HL-60 (cell line): ENCODE measurements at regions not wholly inside any gene's neighbourhood (a gene's known extent, or its start where the extent isn't known, plus 50 kb on each side); places are given as distances from the start of the nearest gene placed in this dataset.

Source experiments
- DNase-seq, 2 experiments: peaks; one replicate each; pipeline ENCODE4 v3.0.0-alpha.2; 2010 to 2020; ENCODE audit warnings: low read depth in 1 of 2, low spot score in 1 of 2
- H3K27ac ChIP-seq: fragments of 250-450 bp; sonication (Bioruptor Pico); replicated peaks from 2 replicates; pipeline ENCODE4 v1.5.1; 2020; ENCODE audit warnings: mild to moderate bottlenecking, moderate library complexity
- H3K27me3 ChIP-seq: fragments of 250-450 bp; sonication (Bioruptor Pico); 2 replicates; pipeline ENCODE4 v1.5.1; 2021; ENCODE audit warnings: mild to moderate bottlenecking, moderate library complexity; ENCODE audit not compliant: insufficient read depth, poor library complexity, severe bottlenecking
- H3K4me3 ChIP-seq: replicated peaks from 2 replicates; pipeline ENCODE4 v1.5.1; 2011; ENCODE audit warnings: mild to moderate bottlenecking, control low read depth, low read length; ENCODE audit not compliant: insufficient read depth
- GABPA ChIP-seq: IDR thresholded peaks from 2 replicates; pipeline ENCODE4 v1.6.1; 2012; ENCODE audit warnings: low read depth
- POLR2AphosphoS5 ChIP-seq: IDR thresholded peaks from 2 replicates; pipeline ENCODE4 v1.6.1; 2012; ENCODE audit warnings: low read depth
- SPI1 ChIP-seq: IDR thresholded peaks from 2 replicates; pipeline ENCODE4 v1.6.1; 2012; ENCODE audit warnings: low read depth, mild to moderate bottlenecking, borderline replicate concordance
- TF ChIP-seq, protein P1 (sequence below): IDR thresholded peaks from 2 replicates; pipeline ENCODE4 v1.6.1; 2012; ENCODE audit warnings: low read depth; ENCODE audit not compliant: insufficient replicate concordance
- TF ChIP-seq, protein P2 (sequence below): IDR thresholded peaks from one replicate; pipeline ENCODE4 v1.5.1; 2011; ENCODE audit warnings: low read length, control low read depth, inconsistent platforms; ENCODE audit not compliant: insufficient read depth

DNA sequence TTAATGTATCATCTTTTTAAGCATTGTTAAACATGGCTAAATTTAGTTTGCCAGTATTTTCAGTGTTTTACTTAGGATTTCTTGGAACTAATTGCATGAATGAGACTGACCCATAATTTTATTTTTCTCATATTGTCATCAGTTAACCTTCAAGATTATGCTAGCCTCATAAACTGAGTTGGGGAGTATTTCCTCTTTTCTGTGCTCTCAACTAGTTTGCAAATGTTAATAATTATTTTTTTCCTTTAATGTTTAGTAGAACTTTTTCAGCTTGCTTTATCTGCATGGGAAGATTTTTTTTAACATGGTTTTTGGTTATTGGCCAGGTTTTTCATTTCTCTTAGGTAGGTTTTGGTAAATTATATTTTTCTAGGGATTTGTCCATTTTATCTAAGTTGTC is 235.4 kb upstream of the SESN3 start:
- Histone ChIP-seq H3K4me3 (no peak overlapping the region), H3K27me3 (no peaks in the 10 kb centered on the region), H3K27ac (no peak overlapping the region)
- TF ChIP-seq SPI1 = no peak
- TF ChIP-seq, protein P1, sequence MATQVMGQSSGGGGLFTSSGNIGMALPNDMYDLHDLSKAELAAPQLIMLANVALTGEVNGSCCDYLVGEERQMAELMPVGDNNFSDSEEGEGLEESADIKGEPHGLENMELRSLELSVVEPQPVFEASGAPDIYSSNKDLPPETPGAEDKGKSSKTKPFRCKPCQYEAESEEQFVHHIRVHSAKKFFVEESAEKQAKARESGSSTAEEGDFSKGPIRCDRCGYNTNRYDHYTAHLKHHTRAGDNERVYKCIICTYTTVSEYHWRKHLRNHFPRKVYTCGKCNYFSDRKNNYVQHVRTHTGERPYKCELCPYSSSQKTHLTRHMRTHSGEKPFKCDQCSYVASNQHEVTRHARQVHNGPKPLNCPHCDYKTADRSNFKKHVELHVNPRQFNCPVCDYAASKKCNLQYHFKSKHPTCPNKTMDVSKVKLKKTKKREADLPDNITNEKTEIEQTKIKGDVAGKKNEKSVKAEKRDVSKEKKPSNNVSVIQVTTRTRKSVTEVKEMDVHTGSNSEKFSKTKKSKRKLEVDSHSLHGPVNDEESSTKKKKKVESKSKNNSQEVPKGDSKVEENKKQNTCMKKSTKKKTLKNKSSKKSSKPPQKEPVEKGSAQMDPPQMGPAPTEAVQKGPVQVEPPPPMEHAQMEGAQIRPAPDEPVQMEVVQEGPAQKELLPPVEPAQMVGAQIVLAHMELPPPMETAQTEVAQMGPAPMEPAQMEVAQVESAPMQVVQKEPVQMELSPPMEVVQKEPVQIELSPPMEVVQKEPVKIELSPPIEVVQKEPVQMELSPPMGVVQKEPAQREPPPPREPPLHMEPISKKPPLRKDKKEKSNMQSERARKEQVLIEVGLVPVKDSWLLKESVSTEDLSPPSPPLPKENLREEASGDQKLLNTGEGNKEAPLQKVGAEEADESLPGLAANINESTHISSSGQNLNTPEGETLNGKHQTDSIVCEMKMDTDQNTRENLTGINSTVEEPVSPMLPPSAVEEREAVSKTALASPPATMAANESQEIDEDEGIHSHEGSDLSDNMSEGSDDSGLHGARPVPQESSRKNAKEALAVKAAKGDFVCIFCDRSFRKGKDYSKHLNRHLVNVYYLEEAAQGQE = no peak
- TF ChIP-seq, protein P2, sequence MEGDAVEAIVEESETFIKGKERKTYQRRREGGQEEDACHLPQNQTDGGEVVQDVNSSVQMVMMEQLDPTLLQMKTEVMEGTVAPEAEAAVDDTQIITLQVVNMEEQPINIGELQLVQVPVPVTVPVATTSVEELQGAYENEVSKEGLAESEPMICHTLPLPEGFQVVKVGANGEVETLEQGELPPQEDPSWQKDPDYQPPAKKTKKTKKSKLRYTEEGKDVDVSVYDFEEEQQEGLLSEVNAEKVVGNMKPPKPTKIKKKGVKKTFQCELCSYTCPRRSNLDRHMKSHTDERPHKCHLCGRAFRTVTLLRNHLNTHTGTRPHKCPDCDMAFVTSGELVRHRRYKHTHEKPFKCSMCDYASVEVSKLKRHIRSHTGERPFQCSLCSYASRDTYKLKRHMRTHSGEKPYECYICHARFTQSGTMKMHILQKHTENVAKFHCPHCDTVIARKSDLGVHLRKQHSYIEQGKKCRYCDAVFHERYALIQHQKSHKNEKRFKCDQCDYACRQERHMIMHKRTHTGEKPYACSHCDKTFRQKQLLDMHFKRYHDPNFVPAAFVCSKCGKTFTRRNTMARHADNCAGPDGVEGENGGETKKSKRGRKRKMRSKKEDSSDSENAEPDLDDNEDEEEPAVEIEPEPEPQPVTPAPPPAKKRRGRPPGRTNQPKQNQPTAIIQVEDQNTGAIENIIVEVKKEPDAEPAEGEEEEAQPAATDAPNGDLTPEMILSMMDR = no peak
- TF ChIP-seq GABPA = no peak
- no peak for TF ChIP-seq POLR2AphosphoS5
- no peak for DNase-seq

DNA sequence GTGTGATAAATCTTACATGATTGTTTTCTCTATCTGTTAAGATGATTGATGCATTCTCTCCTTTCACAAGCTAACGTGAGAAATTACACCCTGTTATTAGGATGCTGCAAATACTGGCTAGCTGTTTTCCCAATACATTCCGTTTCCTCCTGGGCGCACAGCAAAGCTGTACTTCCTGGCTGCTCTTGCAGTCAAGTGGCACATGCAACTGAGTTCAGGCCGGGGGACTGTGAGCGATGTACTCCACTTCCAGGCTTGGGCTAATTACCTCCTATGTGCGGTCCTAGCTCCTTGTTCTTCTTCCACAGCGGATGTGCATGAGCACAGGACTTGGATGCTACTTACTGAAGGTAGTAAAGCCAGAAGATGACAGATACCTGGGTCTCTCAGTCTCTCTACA is 234.9 kb upstream of the SESN3 start:
- TF ChIP-seq, protein P1 = no peak
- H3K27ac ChIP-seq = no peak overlapping the region
- H3K4me3 ChIP-seq = no peak overlapping the region
- no peaks in the 10 kb centered on the region for H3K27me3 ChIP-seq
- DNase-seq = no peak

DNA sequence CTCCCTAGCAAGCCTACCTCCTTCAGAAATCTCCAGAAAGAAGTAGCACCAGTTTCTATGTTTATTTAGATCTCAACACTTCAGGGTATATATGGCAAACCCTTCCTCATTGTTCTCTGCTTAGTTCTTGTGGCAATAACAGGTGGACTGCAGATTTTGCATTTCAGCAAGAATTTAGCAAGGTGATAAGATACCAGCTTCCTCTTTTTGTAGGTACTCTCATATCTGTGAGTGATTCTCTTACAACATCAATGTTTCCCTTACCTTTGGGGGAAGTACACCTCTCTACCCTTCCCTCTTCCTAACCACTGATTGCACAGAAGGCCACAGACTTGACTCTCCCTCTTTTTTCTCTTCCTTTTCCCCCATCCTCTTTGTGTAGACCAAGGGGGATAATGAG is 230.9 kb upstream of the SESN3 start:
- Histone ChIP-seq H3K27me3 (no peaks in the 10 kb centered on the region), H3K27ac (no peak overlapping the region; the same call in 1 of the 2 replicates), H3K4me3 (no peak overlapping the region)
- peak; percentile 20 to 30 for DNase-seq
- peak; percentile 40; the same call in 1 of the 2 replicates for TF ChIP-seq SPI1
- TF ChIP-seq POLR2AphosphoS5 = no peak

DNA sequence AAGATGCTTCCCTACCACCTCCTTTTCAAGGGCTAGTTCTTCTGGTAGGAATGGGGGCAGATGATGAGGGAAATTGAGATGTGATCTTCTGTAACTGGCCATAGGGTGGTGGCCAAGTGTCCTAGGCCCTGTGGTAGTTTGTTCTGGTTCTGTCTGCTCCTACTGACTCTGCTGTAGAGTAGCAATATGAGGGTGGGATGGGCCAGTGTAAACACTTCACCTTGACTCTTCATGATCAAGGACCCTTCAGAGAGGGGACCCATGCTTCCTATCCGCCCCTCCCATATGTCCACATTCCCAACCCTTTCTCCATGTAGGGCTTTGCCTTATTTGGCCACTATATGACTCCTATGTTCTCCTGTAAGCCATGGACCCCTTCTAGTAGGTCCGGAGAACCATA is 230.3 kb upstream of the SESN3 start:
- TF ChIP-seq, protein P1 = no peak
- TF ChIP-seq GABPA = no peak
- no peak for TF ChIP-seq POLR2AphosphoS5
- no peak for TF ChIP-seq SPI1
- TF ChIP-seq, protein P2 = no peak
- no peak for DNase-seq
- no peak overlapping the region for H3K4me3 ChIP-seq
- H3K27me3 ChIP-seq = no peaks in the 10 kb centered on the region
- no peak overlapping the region; the same call in 1 of the 2 replicates for H3K27ac ChIP-seq
